ENCODE measurements at regions not wholly inside any gene's neighbourhood (a gene's known extent, or its start where the extent isn't known, plus 50 kb on each side); places are given as distances from the start of the nearest gene placed in this dataset.

DNA sequence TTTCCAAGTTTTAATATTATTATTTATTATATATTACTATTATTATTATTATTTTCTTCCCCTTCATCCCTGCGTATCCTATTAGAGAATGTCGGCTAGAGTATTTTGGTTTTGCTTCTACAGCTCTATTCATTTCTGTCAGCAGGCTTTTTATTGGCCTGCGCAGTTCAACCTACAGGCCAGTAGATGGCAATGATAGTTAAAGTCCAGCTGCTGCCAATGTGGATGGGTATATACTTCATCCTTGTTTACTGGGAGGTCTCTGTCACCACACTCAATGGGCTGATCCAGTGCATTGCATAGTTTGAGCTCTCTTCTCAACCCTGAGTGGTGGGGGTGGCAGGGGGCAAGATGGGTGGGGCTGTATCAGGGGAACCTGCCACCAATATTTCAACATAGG lies 799.8 kb downstream of the NSUN3 start:
- RAD21 ChIA-PET (ENCODE audit: low non-redundant PET in 1 of 2, low total read pairs in 2 of 2, uncharacterized antibody in 2 of 2, unreplicated experiment in 2 of 2) = no interaction called here
- intact Hi-C loops (cut with micrococcal nuclease) = no loop called here
- no TSS peak for BruUV-seq (replicated peaks)

DNA sequence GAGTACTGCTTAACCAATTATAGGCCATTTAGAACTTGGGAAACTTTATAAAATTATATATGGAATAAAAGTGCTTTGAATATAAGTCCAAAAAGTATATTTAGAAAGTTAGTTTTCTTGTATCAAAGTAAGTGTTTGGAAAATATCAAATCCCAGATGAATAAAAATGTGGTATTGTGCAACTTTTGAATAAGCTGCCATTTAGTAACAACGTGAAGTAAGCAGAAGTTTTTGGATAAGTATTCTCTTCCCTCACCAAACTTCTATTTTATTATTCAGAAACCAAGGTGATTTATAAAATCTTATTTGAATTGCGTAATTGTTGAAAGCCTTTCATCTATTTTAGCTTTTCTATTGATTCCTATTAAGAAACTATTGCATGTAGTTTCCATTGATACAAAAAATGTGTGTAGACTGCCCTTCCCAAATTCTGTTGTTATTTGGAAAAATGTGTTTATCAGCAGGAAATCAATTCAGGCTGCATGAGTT lies 806.2 kb downstream of the NSUN3 start:
- Histone ChIP-seq H3K9ac (ENCODE audit: low read length) (no peak overlapping the region), H3K9me3 (ENCODE audit: control insufficient read depth in 1 of 2, insufficient read depth in 1 of 2, low read depth in 1 of 2, low read length in 2 of 2) (peaks cover 7% of the 10 kb centered on the region in 2 experiments; a peak in 2 of 4 replicates), H3K79me2 (ENCODE audit: insufficient read depth, low read length) (no peaks in the 10 kb centered on the region), H3K4me2 (ENCODE audit: low read length) (no peak overlapping the region), H4K20me1 (ENCODE audit: insufficient read depth) (no peaks in the 10 kb centered on the region), H3K27me3 (ENCODE audit: insufficient read depth, low read length) (no peaks in the 10 kb centered on the region), H3K4me1 (ENCODE audit: control insufficient read depth in 1 of 2, insufficient read depth in 2 of 2, low read length in 2 of 2) (no peaks in the 10 kb centered on the region), H3K9me2 (ENCODE audit: insufficient read depth) (no peaks in the 10 kb centered on the region), H2AFZ (ENCODE audit: low read depth, low read length, poor library complexity, severe bottlenecking) (no peak overlapping the region), H3K27ac (ENCODE audit: low read depth, low read length) (no peak overlapping the region), H3K4me3 (replicated peaks in 1 of 2; ENCODE audit: low read depth in 1 of 2, low read length in 2 of 2) (no peak overlapping the region), H3K36me3 (ENCODE audit: control insufficient read depth in 1 of 2, insufficient read depth in 2 of 2, low read length in 2 of 2) (no peaks in the 10 kb centered on the region)
- ChIA-PET RAD21 (ENCODE audit: low non-redundant PET in 1 of 2, low total read pairs in 2 of 2, uncharacterized antibody in 2 of 2, unreplicated experiment in 2 of 2) (no interaction called here), POLR2A (no interaction called here), CTCF (no interaction called here)
- intact Hi-C loops (cut with micrococcal nuclease) = no loop called here
- TF ChIP-seq SP1 (IDR thresholded peaks at IDR 0.05; ENCODE audit: low read depth) (no peak), CEBPB (IDR thresholded peaks at IDR 0.05; ENCODE audit: low read depth) (no peak), ZNF274 (IDR thresholded peaks at IDR 0.05; ENCODE audit: low read depth, low read length) (no peak), FOSL1 (IDR thresholded peaks at IDR 0.05; ENCODE audit: low read depth) (no peak), POLR2AphosphoS5 (IDR thresholded peaks at IDR 0.05; ENCODE audit: low read depth, low read length) (no peak)
- TF ChIP-seq, protein P1, sequence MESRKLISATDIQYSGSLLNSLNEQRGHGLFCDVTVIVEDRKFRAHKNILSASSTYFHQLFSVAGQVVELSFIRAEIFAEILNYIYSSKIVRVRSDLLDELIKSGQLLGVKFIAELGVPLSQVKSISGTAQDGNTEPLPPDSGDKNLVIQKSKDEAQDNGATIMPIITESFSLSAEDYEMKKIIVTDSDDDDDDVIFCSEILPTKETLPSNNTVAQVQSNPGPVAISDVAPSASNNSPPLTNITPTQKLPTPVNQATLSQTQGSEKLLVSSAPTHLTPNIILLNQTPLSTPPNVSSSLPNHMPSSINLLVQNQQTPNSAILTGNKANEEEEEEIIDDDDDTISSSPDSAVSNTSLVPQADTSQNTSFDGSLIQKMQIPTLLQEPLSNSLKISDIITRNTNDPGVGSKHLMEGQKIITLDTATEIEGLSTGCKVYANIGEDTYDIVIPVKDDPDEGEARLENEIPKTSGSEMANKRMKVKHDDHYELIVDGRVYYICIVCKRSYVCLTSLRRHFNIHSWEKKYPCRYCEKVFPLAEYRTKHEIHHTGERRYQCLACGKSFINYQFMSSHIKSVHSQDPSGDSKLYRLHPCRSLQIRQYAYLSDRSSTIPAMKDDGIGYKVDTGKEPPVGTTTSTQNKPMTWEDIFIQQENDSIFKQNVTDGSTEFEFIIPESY (IDR thresholded peaks at IDR 0.05; ENCODE audit: extremely low read depth, insufficient replicate concordance, low read length) = no peak
- TF ChIP-seq, protein P2, sequence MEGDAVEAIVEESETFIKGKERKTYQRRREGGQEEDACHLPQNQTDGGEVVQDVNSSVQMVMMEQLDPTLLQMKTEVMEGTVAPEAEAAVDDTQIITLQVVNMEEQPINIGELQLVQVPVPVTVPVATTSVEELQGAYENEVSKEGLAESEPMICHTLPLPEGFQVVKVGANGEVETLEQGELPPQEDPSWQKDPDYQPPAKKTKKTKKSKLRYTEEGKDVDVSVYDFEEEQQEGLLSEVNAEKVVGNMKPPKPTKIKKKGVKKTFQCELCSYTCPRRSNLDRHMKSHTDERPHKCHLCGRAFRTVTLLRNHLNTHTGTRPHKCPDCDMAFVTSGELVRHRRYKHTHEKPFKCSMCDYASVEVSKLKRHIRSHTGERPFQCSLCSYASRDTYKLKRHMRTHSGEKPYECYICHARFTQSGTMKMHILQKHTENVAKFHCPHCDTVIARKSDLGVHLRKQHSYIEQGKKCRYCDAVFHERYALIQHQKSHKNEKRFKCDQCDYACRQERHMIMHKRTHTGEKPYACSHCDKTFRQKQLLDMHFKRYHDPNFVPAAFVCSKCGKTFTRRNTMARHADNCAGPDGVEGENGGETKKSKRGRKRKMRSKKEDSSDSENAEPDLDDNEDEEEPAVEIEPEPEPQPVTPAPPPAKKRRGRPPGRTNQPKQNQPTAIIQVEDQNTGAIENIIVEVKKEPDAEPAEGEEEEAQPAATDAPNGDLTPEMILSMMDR (IDR thresholded peaks at IDR 0.05 in 2 of 3, conservative IDR thresholded peaks at IDR 0.05 in 1 of 3; ENCODE audit: borderline replicate concordance in 1 of 3, insufficient read depth in 1 of 3, low read depth in 2 of 3, low read length in 2 of 3) = no peak
- DNase-seq (ENCODE audit: low read depth, low spot score) = no peak
- BruUV-seq (replicated peaks) = no TSS peak
- ATAC-seq = no peak

More for the DNA sequence above, 799.8 kb downstream of the NSUN3 start:
- TF ChIP-seq, protein P2 (IDR thresholded peaks at IDR 0.05 in 2 of 3, conservative IDR thresholded peaks at IDR 0.05 in 1 of 3; ENCODE audit: borderline replicate concordance in 1 of 3, insufficient read depth in 1 of 3, low read depth in 2 of 3, low read length in 2 of 3) = peak in 2 of 3 experiments; percentile 37 to 38; a peak in 2 of 6 replicates
- TF ChIP-seq, protein P3, sequence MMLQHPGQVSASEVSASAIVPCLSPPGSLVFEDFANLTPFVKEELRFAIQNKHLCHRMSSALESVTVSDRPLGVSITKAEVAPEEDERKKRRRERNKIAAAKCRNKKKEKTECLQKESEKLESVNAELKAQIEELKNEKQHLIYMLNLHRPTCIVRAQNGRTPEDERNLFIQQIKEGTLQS (IDR thresholded peaks at IDR 0.05) = no peak
- TF ChIP-seq RAD21 (IDR thresholded peaks at IDR 0.05; ENCODE audit: low read depth) = peak; percentile 15; the same call in 1 of the 2 replicates
- H3K4me1 ChIP-seq (ENCODE audit: control insufficient read depth in 1 of 2, insufficient read depth in 2 of 2, low read length in 2 of 2) = no peaks in the 10 kb centered on the region
- H2AFZ ChIP-seq (ENCODE audit: low read depth, low read length, poor library complexity, severe bottlenecking) = no peak overlapping the region
- H3K27ac ChIP-seq (ENCODE audit: low read depth, low read length) = no peak overlapping the region
- H3K9me3 ChIP-seq (ENCODE audit: control insufficient read depth in 1 of 2, insufficient read depth in 1 of 2, low read depth in 1 of 2, low read length in 2 of 2) = peaks cover 4 to 18% of the 10 kb centered on the region in 2 experiments; a peak in 2 of 4 replicates
- H3K79me2 ChIP-seq (ENCODE audit: insufficient read depth, low read length) = no peaks in the 10 kb centered on the region
- no peak overlapping the region for H3K4me3 ChIP-seq (replicated peaks in 1 of 2; ENCODE audit: low read depth in 1 of 2, low read length in 2 of 2)
- ATAC-seq (no peak), DNase-seq (ENCODE audit: low read depth, low spot score) (no peak)
- no peaks in the 10 kb centered on the region for H4K20me1 ChIP-seq (ENCODE audit: insufficient read depth)
- H3K4me2 ChIP-seq (ENCODE audit: low read length) = no peak overlapping the region
- POLR2A ChIA-PET = no interaction called here
- H3K9ac ChIP-seq (ENCODE audit: low read length) = no peak overlapping the region
- H3K36me3 ChIP-seq (ENCODE audit: control insufficient read depth in 1 of 2, insufficient read depth in 2 of 2, low read length in 2 of 2) = no peaks in the 10 kb centered on the region
- CTCF ChIA-PET = no interaction called here
- H3K9me2 ChIP-seq (ENCODE audit: insufficient read depth) = no peaks in the 10 kb centered on the region
- H3K27me3 ChIP-seq (ENCODE audit: insufficient read depth, low read length) = no peaks in the 10 kb centered on the region
